ENCODE measurements at regions not wholly inside any gene's neighbourhood (a gene's known extent, or its start where the extent isn't known, plus 50 kb on each side); places are given as distances from the start of the nearest gene placed in this dataset.

GRCh38 chr1:103854279-103854678 lies 104.6 kb downstream of the AMY1C start:
- DNase-seq = no peak

- DNase-seq = no peak
These were observed 110.0 kb downstream of the AMY1C start for GRCh38 chr1:103859721-103860120.

DNA sequence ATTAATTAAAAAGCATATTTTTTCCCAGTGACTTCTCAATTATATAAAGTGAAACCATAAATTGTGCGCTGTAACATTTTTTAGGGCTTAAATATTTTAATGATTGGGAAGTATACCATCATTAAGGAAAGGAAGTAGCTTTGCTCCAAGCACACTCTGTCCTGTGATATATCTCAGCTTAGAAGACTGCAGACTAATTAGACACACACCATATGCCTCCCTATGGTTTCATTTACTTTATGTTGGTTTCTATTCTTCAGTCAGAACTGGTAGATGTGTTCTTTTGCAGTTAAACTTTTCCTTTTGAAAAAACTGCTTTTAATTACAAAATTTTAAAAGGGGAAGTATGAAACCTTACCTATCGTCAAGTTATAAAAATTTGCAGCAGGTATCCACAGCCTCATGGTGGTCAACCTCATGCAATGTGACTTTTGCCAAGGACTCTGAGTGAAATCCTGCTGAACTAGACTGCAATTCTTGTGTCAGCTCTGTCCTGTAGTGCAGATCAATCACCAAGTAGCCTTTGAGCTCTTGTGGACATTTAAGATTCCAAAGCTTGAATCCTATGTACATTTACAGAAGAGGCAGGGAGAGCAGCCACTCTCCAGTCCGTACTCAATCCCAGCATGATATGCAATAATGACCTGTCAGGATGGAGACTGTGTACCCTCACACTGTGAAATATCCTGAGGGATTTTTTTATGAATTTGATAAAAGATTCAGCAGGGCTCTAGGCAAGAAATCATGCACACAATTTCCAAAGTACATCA lies 149.1 kb downstream of the AMY1C start:
- DNase-seq = no peak

DNA sequence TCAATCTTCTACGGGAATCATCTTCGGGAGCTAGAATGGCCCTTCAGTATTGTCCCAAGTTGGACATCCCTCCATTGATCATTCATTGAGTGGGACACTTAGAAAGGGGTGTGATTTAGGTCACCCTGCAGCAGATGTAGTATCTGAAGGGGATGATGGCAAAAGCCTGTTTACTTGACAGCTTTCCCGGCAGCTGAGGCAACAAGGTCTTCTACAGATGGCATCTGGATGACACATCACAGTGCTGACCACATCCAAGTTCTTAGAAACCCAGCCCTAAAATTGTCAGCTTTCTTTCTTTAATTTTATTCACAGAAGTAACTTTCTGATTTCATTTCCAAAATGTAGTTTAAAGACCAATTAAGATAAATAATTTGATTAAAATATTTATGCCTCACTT lies 150.3 kb downstream of the AMY1C start:
- no peak for DNase-seq

DNA sequence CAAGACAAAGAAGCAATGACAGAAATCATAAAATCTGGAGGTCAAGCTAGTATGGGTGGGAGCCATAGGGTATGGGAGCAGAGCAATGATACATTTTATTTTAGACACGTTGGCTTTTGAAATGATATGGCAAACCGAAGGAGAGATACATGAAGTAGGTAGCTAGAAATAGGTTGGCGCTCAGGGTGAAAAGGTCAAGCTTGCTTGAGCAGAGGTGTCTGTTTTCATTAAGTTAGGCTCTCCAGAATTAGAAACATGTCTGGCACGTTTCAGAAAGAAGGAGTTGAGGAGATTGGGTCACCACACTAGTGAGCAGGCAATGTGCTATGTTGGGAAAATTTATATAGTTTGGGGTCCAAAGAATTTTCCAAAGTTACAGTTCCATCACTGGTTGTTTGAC lies 151.4 kb downstream of the AMY1C start:
- no peak for DNase-seq

- DNase-seq = no peak
These were observed 155.7 kb downstream of the AMY1C start for GRCh38 chr1:103905363-103905762.

DNA sequence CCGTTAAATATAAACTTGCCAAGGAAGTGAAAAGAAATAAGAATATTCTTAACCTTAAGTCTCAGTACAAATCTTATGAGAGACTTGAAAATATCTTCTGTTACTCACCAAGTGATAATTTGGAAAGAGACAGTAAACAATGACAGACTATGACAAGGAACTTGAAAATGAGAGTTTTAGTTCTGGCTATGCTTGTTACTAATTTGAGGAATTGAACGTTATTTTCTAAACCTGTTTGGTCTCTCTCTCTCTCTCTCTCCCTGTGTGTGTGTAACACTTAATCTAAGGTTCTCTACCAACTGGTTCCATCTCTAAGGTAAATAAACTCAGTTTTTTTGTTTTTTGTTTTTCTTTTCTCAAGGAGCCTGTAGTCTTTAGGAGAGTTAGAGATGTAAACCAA lies 161.8 kb downstream of the AMY1C start:
- DNase-seq = no peak

DNA sequence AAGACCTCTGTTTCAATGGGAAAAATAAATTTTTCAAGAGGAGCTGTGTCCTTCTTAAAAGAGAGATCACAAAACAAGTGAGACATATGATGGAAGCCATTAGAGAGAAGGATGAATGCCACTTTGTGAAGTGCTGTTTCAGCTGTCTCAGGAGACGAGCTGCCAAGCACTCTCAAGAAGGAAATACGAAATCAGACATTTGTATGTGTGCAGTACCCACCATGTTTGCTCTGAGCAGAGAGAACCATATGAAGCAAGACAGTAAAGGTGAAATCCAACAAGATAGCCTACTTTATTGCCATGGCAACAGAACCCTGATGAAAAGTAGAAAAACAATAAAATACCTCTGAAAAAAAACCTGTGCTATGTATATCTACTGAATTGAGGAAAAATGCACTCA lies 168.1 kb downstream of the AMY1C start:
- no peak for DNase-seq

- DNase-seq = no peak
These were observed 182.2 kb downstream of the AMY1C start for GRCh38 chr1:103931891-103932290.

GRCh38 chr1:103937763-103938357 lies 188.2 kb downstream of the AMY1C start:
- DNase-seq = no peak

DNA sequence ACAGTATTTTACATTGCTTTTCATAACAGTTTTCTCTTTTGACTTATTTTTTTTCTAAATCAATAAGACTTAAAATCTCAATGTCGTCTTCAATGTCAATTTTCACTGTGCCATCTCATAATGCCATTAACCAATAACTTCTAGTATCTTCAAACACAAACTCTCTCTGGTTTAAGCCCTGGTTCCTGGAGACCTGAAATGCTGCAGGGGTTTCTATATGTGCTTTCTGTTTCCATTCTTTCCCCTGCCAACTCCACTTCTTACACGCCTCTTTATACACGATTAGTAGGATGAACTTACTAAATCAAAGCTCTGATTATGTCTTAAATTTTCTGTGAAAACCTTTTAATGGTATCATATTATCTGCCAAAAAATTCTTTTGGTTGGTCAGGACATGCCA lies 191.4 kb downstream of the AMY1C start:
- no peak for DNase-seq

- DNase-seq = no peak
These were observed 192.3 kb downstream of the AMY1C start for GRCh38 chr1:103942029-103942428.

- DNase-seq = no peak
These were observed 196.1 kb downstream of the AMY1C start for GRCh38 chr1:103945774-103946173.

GRCh38 chr1:103948526-103948925 lies 198.8 kb downstream of the AMY1C start:
- DNase-seq = no peak

DNA sequence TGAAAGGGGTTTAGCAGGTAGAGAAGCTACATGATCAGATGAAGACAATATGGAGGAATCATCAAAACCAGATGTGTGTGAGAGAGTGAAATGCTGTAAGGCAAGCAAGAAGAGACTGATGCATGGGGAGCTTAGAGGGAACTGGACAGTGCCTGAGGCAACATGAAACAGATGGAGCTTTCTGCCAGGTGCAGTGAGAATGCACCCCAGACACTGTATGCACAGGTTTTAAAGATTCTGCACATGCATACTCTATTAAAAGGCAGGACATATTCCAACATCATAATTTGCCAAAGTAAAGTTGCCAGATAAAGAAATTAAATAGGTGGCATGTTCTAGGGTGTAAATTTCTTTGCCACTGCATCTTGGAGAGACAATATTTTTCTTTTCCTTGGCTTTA lies 200.1 kb downstream of the AMY1C start:
- no peak for DNase-seq

DNA sequence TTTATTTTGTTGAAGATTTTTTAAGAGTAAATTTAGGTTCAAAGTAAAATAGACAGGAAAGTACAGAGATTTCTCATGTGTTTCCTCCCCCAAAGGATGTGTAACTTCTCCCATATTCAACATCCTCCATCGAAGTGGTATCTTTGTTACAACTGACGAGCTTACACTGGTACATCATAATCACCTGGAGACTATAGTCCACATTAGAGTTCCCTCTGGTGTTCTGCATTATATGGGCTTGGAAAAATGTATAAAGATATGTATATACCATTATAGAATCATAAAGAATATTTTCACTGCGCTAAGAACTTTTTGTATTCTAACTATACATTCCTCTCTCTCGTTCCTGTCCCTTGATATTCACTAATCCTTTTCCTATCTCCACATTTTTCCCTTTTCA lies 203.7 kb downstream of the AMY1C start:
- no peak for DNase-seq

DNA sequence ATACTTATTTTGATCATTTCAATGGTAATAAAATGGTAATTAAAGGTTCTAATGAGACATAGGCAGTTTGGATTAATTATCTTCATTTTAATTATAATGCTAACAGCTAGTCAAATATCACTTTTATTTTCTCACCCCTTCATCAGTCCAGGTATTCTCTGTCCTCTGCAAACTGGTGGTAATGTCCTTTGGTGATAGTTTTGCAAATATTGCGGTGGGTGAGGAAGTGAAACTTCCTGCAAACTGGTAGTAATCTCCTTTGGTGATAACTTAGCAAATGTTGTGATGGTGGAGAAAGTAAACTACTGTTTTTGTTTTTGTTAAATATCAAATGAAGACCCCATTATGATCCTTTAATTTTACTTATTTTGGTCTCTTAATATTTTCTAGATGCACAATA lies 209.0 kb downstream of the AMY1C start:
- DNase-seq = no peak

DNA sequence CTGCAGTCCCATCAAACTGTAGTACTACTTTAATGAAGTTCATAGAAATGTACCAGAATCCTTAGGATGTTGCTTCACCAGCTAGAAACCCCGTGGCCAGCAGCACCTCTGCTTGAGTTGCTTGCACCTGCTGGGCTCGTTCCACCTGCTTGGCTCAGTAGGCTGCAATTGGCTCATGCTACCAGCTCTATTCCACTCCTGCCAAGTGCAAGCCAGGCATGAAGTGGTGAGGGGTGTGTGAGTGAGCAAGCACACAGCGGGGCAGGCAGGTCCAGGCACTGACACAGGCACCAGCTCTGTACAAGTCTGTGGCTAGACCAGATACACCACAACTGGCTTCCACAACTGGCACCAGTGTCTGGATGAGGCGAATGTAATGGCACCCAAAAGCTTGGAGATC lies 209.9 kb downstream of the AMY1C start:
- no peak for DNase-seq

DNA sequence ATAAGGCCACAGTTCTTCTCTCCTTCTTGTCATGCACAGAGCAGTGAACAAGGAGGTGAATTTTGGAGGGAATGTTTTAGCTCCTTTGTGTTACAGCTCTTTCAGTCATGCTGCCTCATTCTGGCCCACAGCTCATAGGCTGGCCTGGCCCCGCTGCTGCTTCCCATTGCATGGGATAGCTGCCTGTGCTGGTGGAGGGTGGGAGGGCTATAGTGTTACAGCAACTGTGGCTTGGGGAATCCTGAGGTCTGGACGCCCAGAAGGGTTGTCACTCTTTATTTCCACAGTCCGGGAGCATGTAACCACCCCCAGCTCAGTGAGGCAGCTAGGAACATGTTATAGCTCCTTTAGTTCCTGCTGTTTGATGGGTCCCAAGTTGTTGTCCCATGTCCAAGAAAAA lies 210.3 kb downstream of the AMY1C start:
- DNase-seq = no peak

DNA sequence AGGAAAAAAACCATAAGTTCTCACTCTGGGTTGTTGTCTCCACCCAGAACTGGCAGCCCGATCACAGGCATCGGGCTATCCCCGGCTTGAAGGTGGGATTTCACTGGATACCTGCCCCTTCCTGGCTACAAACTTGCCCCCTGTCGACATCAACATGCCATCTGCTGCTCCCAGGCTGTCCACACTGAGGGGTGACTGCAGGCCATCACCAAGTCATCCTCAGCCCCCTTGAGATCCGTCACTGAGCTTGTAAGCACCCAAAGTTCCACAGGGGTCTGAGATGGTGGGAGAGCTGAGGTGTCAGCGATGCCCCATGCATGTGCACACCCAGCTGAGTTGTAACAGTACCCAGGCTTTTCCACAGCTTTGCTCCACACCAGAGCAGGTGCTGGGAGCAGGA lies 211.0 kb downstream of the AMY1C start:
- DNase-seq = no peak

DNA sequence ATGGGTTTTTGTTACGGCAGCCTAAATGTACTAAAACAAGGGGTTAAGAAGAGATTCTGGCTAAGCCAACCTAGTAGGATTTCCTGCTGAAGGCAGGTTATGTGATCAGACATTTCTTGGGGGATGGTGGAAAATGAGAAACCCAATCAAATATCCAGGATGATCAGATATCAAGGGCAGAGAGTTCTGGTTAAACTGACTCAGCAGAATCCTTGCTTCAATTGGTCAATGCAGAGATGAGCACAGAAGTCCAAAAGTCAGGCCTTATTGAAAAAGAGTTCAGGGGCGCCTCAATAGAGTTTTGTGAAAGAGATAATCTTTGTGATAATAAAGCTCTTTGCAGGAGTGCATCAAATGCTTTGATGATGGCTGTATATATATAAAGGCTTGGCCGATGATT lies 237.1 kb downstream of the AMY1C start:
- DNase-seq = no peak

DNA sequence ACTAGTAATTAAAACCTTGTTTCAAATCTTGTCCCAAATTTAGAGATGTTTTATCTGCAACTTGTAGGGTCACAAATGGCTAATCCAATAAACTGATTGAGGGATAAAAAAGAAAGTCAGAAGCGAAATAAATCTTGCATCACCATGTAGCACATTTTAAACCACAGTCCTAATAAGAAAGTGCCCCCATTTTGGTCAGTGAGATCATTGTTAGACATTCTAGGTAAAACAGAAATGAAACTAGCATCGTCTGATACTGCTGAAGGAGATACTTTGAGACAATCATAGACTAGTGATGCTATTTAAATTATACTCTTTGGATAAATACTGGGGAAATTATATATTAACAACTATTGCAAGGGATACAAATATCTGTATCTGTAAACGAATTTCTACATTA lies 247.9 kb downstream of the AMY1C start:
- DNase-seq = no peak

DNA sequence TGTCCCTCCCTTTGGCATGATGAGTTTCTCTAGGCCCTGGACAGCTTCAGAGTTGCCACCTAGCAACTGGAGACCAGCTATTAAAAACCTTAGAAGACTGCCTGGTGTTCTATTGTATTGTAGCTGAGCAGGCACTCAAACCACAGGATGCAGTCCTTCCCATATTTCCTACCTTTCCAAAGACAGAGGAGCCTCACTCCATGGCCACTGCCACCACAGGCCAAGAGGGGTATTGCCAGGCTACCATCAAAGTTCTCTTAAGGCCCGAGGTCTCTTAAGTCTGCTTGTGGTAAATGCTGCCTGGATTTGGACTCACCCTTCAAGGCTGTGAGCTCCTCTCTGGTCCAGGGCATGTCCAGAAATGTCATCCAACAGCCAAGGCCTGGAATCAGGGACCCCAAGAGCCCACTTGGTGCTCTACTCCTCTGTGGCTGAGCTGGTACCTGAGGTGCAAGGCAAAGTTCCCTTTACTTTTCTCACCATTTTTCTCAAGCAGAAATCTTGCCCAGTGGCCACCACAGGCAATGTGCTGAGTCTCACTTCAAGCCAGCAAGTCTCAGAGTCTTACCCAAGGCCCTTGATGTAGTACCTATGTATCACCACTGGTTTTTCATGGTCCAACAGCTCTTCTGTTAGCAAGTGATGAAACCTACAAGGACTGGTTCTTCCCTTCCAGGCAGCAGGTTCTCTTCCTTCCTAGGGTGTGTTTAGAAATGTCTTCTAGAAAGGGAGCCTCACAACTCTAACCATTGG lies 269.4 kb downstream of the AMY1C start:
- DNase-seq = no peak

GRCh38 chr1:104019675-104020049 lies 270.0 kb downstream of the AMY1C start:
- no peak for DNase-seq
